AG09309 (cell line): ENCODE measurements at regions not wholly inside any gene's neighbourhood (a gene's known extent, or its start where the extent isn't known, plus 50 kb on each side); places are given as distances from the start of the nearest gene placed in this dataset.

Experiments
- DNase-seq: peaks from one replicate; pipeline ENCODE4 v3.0.0-alpha.2; 2010; ENCODE audit warnings: low read depth
- H3K4me3 ChIP-seq: 2 replicates; pipeline ENCODE4 v1.5.1; 2011; ENCODE audit warnings: mild to moderate bottlenecking, low read depth, low read length, moderate library complexity; ENCODE audit not compliant: control insufficient read depth
- CTCF ChIP-seq: IDR thresholded peaks from 2 replicates; pipeline ENCODE4 v1.5.1; 2011; ENCODE audit warnings: mild to moderate bottlenecking, low read depth, low read length, inconsistent platforms; ENCODE audit not compliant: insufficient read depth, control insufficient read depth; ENCODE audit errors: missing control alignments

DNA sequence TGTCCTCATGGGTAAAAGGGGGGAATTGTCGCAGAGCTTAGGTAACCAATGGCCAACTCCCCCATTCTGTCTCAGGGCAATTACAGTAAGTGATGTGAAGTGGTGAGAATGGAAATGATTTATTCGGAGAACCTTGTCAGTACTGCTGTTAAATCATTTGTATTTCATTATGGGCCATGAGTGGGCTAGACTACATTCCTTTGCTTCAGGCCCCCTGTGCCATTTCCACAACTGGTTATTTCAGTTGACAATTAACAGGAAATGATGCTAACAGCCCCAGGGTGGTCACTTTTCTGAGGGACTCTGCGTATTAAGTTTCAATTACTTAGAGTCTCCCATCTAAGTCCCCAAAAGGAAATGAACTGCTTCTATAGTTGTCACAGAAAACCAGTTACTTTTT, 653.7 kb downstream of the CCDC171 start:
- TF ChIP-seq CTCF, result no peak
- H3K4me3 ChIP-seq, result no peak overlapping the region
- no peak for DNase-seq

DNA sequence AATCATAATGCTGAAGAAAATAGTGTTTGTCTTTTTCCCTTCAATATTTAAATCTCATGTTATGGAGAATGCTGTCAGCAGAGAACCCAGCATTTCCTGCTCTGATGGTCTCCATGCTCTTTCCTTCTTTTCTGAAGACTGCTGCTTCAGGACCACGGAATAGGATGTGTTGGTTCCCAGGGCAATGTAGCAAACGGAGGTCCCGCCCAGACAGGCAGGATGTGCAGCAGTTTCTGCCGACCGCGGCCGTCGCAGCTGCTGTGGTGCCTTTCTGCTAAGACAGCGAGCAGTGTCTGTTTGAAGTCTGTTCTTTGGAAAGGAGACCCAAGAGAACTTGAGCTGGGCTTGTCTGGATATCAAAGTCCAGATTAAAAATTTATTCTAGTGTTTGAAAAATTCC, 654.3 kb downstream of the CCDC171 start:
- no peak for DNase-seq
- no peak for TF ChIP-seq CTCF
- no peak overlapping the region for H3K4me3 ChIP-seq

DNA sequence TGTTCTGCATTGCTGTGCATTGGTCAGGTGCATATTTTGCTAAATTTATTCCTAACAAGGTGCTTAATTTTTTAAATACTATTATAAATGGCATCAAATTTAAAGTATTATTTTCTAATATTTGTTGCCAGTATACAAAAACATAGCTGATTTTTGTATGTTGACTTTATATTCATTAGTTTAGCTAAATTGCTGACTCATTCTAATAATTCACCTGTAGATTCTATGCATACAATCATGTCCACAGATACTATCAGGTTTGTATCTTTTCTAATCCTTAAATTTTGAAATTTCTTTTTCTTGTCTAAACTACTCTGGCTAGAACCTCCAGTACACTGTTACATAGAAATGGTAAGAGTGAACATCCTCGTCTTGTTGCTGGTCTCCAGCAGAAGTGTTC, 657.6 kb downstream of the CCDC171 start:
- no peak overlapping the region for H3K4me3 ChIP-seq
- no peak for TF ChIP-seq CTCF
- no peak for DNase-seq

DNA sequence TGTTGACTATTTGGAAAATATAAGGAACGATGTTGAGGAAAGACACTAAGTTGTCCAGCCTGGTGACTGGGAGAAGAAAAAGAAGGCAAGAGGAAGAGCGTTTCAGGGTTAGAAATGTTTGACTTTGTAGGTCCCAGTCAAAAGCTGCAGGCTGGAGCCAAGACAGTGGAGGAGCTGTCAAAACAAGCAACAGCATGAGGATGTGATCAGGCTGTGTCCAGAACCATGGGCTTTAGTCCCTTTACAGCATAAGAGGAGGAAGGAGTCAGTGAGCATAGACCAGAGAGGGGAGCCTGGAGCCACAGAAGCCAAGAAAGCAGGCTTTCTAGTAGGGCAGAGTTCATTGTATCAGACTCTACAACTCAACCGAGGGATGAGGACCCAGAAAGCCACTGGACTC, 658.5 kb downstream of the BNC2 start:
- DNase-seq, result no peak
- H3K4me3 ChIP-seq, result no peak overlapping the region
- TF ChIP-seq CTCF, result no peak

DNA sequence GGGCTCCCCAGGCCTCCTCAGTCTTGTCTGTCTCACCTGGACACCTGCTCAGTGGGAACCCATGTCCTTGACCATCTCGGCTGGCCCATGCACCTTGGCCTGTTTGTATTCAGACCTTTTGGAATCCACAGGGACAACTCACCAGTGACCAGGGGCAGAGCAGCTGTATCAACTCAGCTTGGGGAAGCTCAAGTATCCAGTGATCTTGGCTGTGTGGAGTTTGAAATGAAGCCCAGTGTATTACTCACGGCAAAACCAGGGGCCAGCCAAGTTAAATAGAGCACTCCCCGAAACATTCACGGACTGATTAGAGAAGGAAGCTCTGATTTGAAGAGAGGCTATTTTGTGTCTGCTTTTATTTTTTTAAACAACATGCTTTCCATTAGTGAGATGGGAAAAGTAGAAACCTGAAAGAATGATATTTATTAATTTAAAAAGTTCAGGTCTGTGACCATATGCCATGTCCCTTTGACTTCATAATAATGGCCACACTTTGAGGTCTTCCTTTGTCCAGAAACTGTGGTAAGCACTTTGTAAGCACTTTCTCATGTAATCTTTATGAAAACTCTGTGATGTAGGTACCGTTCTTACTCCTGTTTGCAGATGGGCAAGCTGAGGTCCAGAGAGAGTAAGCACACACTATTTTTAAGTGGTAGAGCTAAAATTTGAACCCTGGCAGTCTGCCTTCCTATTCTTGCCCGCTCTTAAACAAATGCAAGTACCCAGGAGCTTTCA, 656.5 kb downstream of the BNC2 start:
- TF ChIP-seq CTCF, result no peak
- DNase-seq, result peak; percentile 89
- no peak overlapping the region for H3K4me3 ChIP-seq

DNA sequence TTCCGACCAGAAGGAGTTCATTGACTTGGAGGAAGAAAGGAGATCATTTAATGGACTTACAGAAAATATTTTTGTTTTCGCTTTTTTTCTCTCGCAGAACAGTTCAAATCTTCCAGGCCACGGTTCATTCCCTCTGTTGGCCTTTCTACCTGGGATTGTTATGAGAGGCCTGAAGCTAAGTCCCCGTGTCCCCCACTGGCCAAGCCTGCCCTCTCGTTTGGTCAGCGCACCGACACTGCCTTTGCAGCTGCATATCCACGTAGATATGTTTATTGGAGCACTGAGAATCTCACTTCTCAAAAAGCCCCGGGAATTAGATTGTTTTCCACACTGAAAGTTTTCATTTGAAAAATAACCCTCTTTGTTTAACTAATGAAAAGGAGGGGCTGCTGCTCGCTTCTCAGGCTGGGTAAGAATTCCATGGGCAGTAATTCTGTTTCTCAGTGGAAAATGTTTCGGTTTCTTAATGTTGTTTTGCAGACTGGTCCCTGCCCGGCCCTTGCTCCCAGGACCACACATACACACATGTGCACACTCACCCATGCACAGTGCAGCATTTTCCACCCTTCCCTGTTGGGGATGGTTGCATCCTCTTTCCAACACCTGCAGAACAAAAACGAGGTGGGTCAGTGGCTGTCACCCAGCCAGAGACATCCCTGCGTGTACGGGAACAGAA, 655.7 kb downstream of the BNC2 start:
- H3K4me3 ChIP-seq, result no peak overlapping the region
- TF ChIP-seq CTCF, result no peak
- no peak for DNase-seq
